ENCODE measurements at regions not wholly inside any gene's neighbourhood (a gene's known extent, or its start where the extent isn't known, plus 50 kb on each side); places are given as distances from the start of the nearest gene placed in this dataset.
A peak's percentile ranks its signal among the peaks of the same experiment; 100 is the strongest.
"Not testable (repeated sequence)": the region's sequence is repeated elsewhere in the genome, so short reads cannot be mapped to it uniquely, and the experiment has no call there.

- H3K4me3 ChIP-seq (replicated peaks; ENCODE audit: low read depth, low read length) = no peak overlapping the region
- TF ChIP-seq CTCF (IDR thresholded peaks at IDR 0.05; ENCODE audit: low read length, missing control alignments) = no peak
- no peak for DNase-seq (ENCODE audit: low read depth)
Observed at GRCh38 chr20:41701588-41702348, 83.6 kb upstream of the CHD6 start.

- DNase-seq (ENCODE audit: low read depth); H3K4me3 ChIP-seq (replicated peaks; ENCODE audit: low read depth, low read length): not testable (repeated sequence)
Observed at GRCh38 chr20:41699673-41700072, 81.5 kb upstream of the CHD6 start.

- H3K4me3 ChIP-seq (replicated peaks; ENCODE audit: low read depth, low read length) = no peak overlapping the region
- DNase-seq (ENCODE audit: low read depth) = peak; percentile 55
- peak; percentile 96 for TF ChIP-seq CTCF (IDR thresholded peaks at IDR 0.05; ENCODE audit: low read length, missing control alignments)
Observed at GRCh38 chr20:41697861-41698559, 79.8 kb upstream of the CHD6 start.

- no peak for TF ChIP-seq CTCF (IDR thresholded peaks at IDR 0.05; ENCODE audit: low read length, missing control alignments)
- peak; percentile 26 for DNase-seq (ENCODE audit: low read depth)
- H3K4me3 ChIP-seq (replicated peaks; ENCODE audit: low read depth, low read length) = no peak overlapping the region
Observed at GRCh38 chr20:41696428-41696827, 78.3 kb upstream of the CHD6 start.

GRCh38 chr20:41694796-41695195, 76.6 kb upstream of the CHD6 start:
- no peak for TF ChIP-seq CTCF (IDR thresholded peaks at IDR 0.05; ENCODE audit: low read length, missing control alignments)
- no peak overlapping the region for H3K4me3 ChIP-seq (replicated peaks; ENCODE audit: low read depth, low read length)

GRCh38 chr20:41693136-41693979, 75.2 kb upstream of the CHD6 start:
- peak; percentile 56 for TF ChIP-seq CTCF (IDR thresholded peaks at IDR 0.05; ENCODE audit: low read length, missing control alignments)
- DNase-seq (ENCODE audit: low read depth) = peak; percentile 94
- H3K4me3 ChIP-seq (replicated peaks; ENCODE audit: low read depth, low read length) = peak overlapping the region; percentile 84

More at GRCh38 chr20:41694796-41695195, 76.6 kb upstream of the CHD6 start:
- no peak for DNase-seq (ENCODE audit: low read depth)

Data from fibroblast of pulmonary artery (primary cell).